ENCODE measurements at regions not wholly inside any gene's neighbourhood (a gene's known extent, or its start where the extent isn't known, plus 50 kb on each side); places are given as distances from the start of the nearest gene placed in this dataset.
"Not testable (repeated sequence)": the region's sequence is repeated elsewhere in the genome, so short reads cannot be mapped to it uniquely, and the experiment has no call there.

- Mint-ChIP-seq H3K27ac (no peak overlapping the region), H3K4me1 (no peaks in the 10 kb centered on the region), H3K9me3 (peaks cover 8% of the 10 kb centered on the region), H3K4me3 (no peak overlapping the region), H3K36me3 (ENCODE audit: low read depth) (no peaks in the 10 kb centered on the region), H3K27me3 (no peaks in the 10 kb centered on the region)
- DNase-seq: no peak
- ChIA-PET POLR2A (no interaction called here), CTCF (no interaction called here)
Observed at GRCh38 chr21:18826562-18826961, 423.0 kb upstream of the TMPRSS15 start.

GRCh38 chr21:18831942-18832676 lies 428.5 kb upstream of the TMPRSS15 start:
- H3K36me3 Mint-ChIP-seq (ENCODE audit: low read depth): no peaks in the 10 kb centered on the region
- peaks cover 2% of the 10 kb centered on the region for H3K9me3 Mint-ChIP-seq
- ChIA-PET CTCF (no interaction called here), POLR2A (no interaction called here)
- H3K4me3 Mint-ChIP-seq: no peak overlapping the region
- H3K27me3 Mint-ChIP-seq: no peaks in the 10 kb centered on the region
- no peaks in the 10 kb centered on the region for H3K4me1 Mint-ChIP-seq
- no peak for DNase-seq
- no peak overlapping the region for H3K27ac Mint-ChIP-seq

GRCh38 chr21:18832950-18833349 lies 429.4 kb upstream of the TMPRSS15 start:
- POLR2A ChIA-PET: no interaction called here
- Mint-ChIP-seq H3K27ac (no peak overlapping the region), H3K4me3 (no peak overlapping the region), H3K27me3 (no peaks in the 10 kb centered on the region), H3K9me3 (peaks cover 2% of the 10 kb centered on the region), H3K4me1 (no peaks in the 10 kb centered on the region), H3K36me3 (ENCODE audit: low read depth) (no peaks in the 10 kb centered on the region)
- DNase-seq: no peak
- CTCF ChIA-PET: no interaction called here

- DNase-seq; H3K4me1 Mint-ChIP-seq; H3K4me3 Mint-ChIP-seq; H3K36me3 Mint-ChIP-seq (ENCODE audit: low read depth); H3K27me3 Mint-ChIP-seq; CTCF ChIA-PET; H3K27ac Mint-ChIP-seq; H3K9me3 Mint-ChIP-seq; POLR2A ChIA-PET: not testable (repeated sequence)
Observed at GRCh38 chr21:18834121-18834520, 430.5 kb upstream of the TMPRSS15 start.

GRCh38 chr21:18840239-18840638 lies 436.7 kb upstream of the TMPRSS15 start:
- H3K27me3 Mint-ChIP-seq: no peaks in the 10 kb centered on the region
- no peaks in the 10 kb centered on the region for H3K36me3 Mint-ChIP-seq (ENCODE audit: low read depth)
- H3K9me3 Mint-ChIP-seq: peaks cover 3% of the 10 kb centered on the region
- no peaks in the 10 kb centered on the region for H3K4me1 Mint-ChIP-seq
- no peak overlapping the region for H3K27ac Mint-ChIP-seq
- H3K4me3 Mint-ChIP-seq: no peak overlapping the region
- DNase-seq: no peak
- ChIA-PET POLR2A (no interaction called here), CTCF (no interaction called here)

- H3K4me3 Mint-ChIP-seq; H3K4me1 Mint-ChIP-seq; H3K27ac Mint-ChIP-seq; DNase-seq; H3K27me3 Mint-ChIP-seq; POLR2A ChIA-PET; H3K36me3 Mint-ChIP-seq (ENCODE audit: low read depth); CTCF ChIA-PET: not testable (repeated sequence)
- H3K9me3 Mint-ChIP-seq: peaks cover 22% of the 10 kb centered on the region
Observed at GRCh38 chr21:18857606-18858005, 454.0 kb upstream of the TMPRSS15 start.

- Mint-ChIP-seq H3K27ac (no peak overlapping the region), H3K36me3 (ENCODE audit: low read depth) (no peaks in the 10 kb centered on the region), H3K4me1 (no peaks in the 10 kb centered on the region), H3K27me3 (no peaks in the 10 kb centered on the region), H3K9me3 (peaks cover 7% of the 10 kb centered on the region), H3K4me3 (no peak overlapping the region)
- ChIA-PET POLR2A (no interaction called here), CTCF (no interaction called here)
- no peak for DNase-seq
Observed at GRCh38 chr21:18869104-18869503, 465.5 kb upstream of the TMPRSS15 start.

DNA sequence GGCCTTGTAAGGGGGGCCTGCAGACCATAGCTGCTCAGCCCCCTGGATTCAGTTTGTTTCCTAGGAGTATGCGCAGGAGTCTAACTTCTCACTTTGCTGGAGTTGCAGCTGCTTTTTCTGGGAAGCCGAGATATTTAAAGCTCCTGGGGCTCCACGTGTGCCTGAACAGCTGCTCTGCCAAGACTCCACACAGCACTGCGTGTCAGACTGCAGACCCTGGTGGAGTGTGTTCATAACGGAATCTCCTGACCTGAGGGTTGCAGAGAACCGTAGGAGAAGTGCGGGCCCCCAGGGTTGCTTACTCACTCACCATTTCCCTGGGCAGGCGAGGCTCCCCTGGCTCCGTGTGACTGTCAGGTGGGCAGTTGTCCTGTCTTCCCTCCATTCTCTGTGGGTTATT lies 474.3 kb upstream of the TMPRSS15 start:
- ChIA-PET CTCF (no interaction called here), POLR2A (no interaction called here)
- peaks cover 16% of the 10 kb centered on the region for H3K9me3 Mint-ChIP-seq
- no peak overlapping the region for H3K4me3 Mint-ChIP-seq
- no peaks in the 10 kb centered on the region for H3K36me3 Mint-ChIP-seq (ENCODE audit: low read depth)
- no peaks in the 10 kb centered on the region for H3K4me1 Mint-ChIP-seq
- no peak for DNase-seq
- no peak overlapping the region for H3K27ac Mint-ChIP-seq
- no peaks in the 10 kb centered on the region for H3K27me3 Mint-ChIP-seq

DNA sequence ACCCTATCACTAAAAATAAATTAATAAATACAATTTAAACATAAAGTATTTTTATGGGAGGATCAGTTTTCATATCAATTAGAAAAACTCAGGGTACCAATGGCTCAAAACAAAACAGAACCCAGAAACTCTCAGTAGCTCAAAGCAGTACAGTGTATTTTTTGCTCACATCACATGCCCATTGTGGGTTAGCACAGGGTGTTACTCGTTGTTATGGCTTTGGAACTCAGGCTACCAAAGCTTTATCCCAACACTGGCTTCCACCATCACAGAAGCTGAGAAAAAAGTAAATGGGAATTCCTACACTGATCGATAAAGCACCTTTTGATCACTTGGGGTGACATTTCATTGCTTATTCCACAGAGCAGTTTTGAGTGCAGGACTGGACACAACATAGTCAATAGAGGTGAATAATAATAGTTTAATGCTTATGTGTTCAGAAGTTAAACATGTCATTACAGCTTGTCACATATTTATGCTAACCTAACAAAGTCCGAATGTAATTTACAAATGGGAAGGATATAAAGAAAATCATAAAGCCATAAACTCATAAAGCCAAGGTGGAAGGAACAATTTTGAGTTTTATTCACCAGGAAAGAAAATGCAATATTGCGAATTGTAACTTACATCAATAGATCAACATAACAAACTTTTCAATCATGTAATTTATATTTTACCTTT lies 484.5 kb upstream of the TMPRSS15 start:
- H3K4me3 Mint-ChIP-seq: no peak overlapping the region
- ChIA-PET CTCF (no interaction called here), POLR2A (no interaction called here)
- H3K9me3 Mint-ChIP-seq: peaks cover 5% of the 10 kb centered on the region
- H3K4me1 Mint-ChIP-seq: no peaks in the 10 kb centered on the region
- H3K27me3 Mint-ChIP-seq: no peaks in the 10 kb centered on the region
- H3K36me3 Mint-ChIP-seq (ENCODE audit: low read depth): no peaks in the 10 kb centered on the region
- H3K27ac Mint-ChIP-seq: no peak overlapping the region
- no peak for DNase-seq

DNA sequence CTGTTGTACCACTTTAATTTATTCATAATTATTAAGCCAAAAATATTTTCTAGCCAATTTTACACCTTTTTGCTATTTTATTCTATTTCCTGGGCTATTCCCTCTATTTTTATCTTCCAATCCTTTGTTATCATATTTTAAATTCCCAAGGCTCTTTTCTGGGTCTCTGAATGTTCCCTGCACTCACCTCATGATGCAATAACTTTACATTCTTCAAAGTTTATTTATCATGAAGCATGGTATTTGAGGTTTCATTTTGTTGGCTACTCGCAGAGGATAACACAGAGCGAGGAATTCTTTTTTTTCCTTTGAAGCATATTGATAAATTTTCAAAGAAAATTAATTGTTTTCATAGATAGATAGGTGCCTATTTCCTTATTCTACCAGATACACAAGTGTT lies 489.8 kb upstream of the TMPRSS15 start:
- ChIA-PET CTCF (no interaction called here), POLR2A (no interaction called here)
- Mint-ChIP-seq H3K4me3 (no peak overlapping the region), H3K36me3 (ENCODE audit: low read depth) (no peaks in the 10 kb centered on the region), H3K27me3 (no peaks in the 10 kb centered on the region), H3K27ac (no peak overlapping the region), H3K4me1 (no peaks in the 10 kb centered on the region), H3K9me3 (peaks cover 9% of the 10 kb centered on the region)
- no peak for DNase-seq

GRCh38 chr21:18894387-18894786 lies 490.8 kb upstream of the TMPRSS15 start:
- Mint-ChIP-seq H3K4me3 (no peak overlapping the region), H3K27ac (no peak overlapping the region), H3K9me3 (peaks cover 9% of the 10 kb centered on the region), H3K27me3 (no peaks in the 10 kb centered on the region), H3K36me3 (ENCODE audit: low read depth) (no peaks in the 10 kb centered on the region), H3K4me1 (no peaks in the 10 kb centered on the region)
- DNase-seq: no peak
- CTCF ChIA-PET: no interaction called here
- POLR2A ChIA-PET: no interaction called here

GRCh38 chr21:18899261-18899660 lies 495.7 kb upstream of the TMPRSS15 start:
- H3K4me3 Mint-ChIP-seq: no peak overlapping the region
- no peak for DNase-seq
- POLR2A ChIA-PET: no interaction called here
- H3K36me3 Mint-ChIP-seq (ENCODE audit: low read depth): no peaks in the 10 kb centered on the region
- CTCF ChIA-PET: no interaction called here
- H3K27me3 Mint-ChIP-seq: no peaks in the 10 kb centered on the region
- no peak overlapping the region for H3K27ac Mint-ChIP-seq
- no peaks in the 10 kb centered on the region for H3K4me1 Mint-ChIP-seq
- peaks cover 4% of the 10 kb centered on the region for H3K9me3 Mint-ChIP-seq

GRCh38 chr21:18902660-18903059 lies 499.1 kb upstream of the TMPRSS15 start:
- Mint-ChIP-seq H3K27ac (no peak overlapping the region), H3K4me1 (no peaks in the 10 kb centered on the region), H3K9me3 (peaks cover 4% of the 10 kb centered on the region), H3K27me3 (no peaks in the 10 kb centered on the region), H3K4me3 (no peak overlapping the region), H3K36me3 (ENCODE audit: low read depth) (no peaks in the 10 kb centered on the region)
- ChIA-PET POLR2A (no interaction called here), CTCF (no interaction called here)
- no peak for DNase-seq

DNA sequence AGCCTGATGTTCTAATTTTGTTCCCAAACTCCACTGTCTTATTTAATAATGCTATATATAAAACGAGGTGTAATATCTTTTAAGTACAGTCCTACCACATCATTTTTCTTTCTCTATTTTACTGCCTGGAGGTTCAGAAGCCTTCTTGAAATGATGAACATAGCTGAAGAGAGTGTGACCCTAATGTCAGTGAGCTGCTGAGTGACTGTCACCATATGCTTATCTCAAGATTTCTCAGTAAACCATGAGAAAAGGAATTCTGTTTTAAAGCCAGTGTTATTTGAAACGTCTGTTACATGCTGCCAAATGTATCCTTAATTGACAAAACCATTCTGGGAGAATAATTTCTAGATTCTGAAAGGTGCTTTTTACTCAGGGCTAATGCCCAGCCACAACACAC lies 503.5 kb upstream of the TMPRSS15 start:
- Mint-ChIP-seq H3K27me3 (no peaks in the 10 kb centered on the region), H3K9me3 (peaks cover 10% of the 10 kb centered on the region), H3K4me1 (no peaks in the 10 kb centered on the region), H3K4me3 (no peak overlapping the region), H3K27ac (no peak overlapping the region), H3K36me3 (ENCODE audit: low read depth) (no peaks in the 10 kb centered on the region)
- DNase-seq: no peak
- ChIA-PET POLR2A (no interaction called here), CTCF (no interaction called here)

All from activated CD4-positive, alpha-beta T cell treated with anti-CD3 and anti-CD28 coated beads, Interleukin-2, amount 10 ng/mL, durations not matched to agents 7 days and 5 days (primary cell).